Adrenal gland (tissue), 9 donors: ENCODE measurements at regions not wholly inside any gene's neighbourhood (a gene's known extent, or its start where the extent isn't known, plus 50 kb on each side); places are given as distances from the start of the nearest gene placed in this dataset.

ENCODE experiments used
- DNase-seq, 7 donors: peaks; one replicate each; pipeline ENCODE4 v3.0.0-alpha.2; 2019 to 2020
- H3K27ac ChIP-seq, 5 donors: fragments of 200-600 bp; sonication (generic) in 4 of 5; 1 replicate in 3 of 5; 2 replicates in 2 of 5; pipeline versions ENCODE4 v1.5.1 to v1.8.0; 2016 to 2020; ENCODE audit warnings: mild to moderate bottlenecking in 1 of 5
- H3K27me3 ChIP-seq: fragments of 200-600 bp; 2 replicates; pipeline ENCODE4 v1.8.0; 2021
- H3K36me3 ChIP-seq, 2 donors: fragments of 200-600 bp; replicated peaks in 1 of 2; 1 replicate in 1 of 2; 2 replicates in 1 of 2; pipeline versions ENCODE4 v1.5.1 to v1.8.0; 2018 to 2022
- H3K4me1 ChIP-seq, 2 donors: fragments of 200-600 bp; replicated peaks in 1 of 2; 1 replicate in 1 of 2; 2 replicates in 1 of 2; pipeline versions ENCODE4 v1.5.1 to v1.8.0; 2018 to 2021
- H3K4me3 ChIP-seq, 4 donors: fragments of 200-600 bp; sonication (generic) in 3 of 4; one replicate each; pipeline ENCODE4 v1.5.1; 2016 to 2018
- H3K9me3 ChIP-seq, 3 donors: fragments of 200-600 bp; sonication (generic) in 1 of 3; replicated peaks in 1 of 3; 1 replicate in 2 of 3; 2 replicates in 1 of 3; pipeline versions ENCODE4 v1.5.1 to v1.8.0; 2016 to 2021
- CTCF ChIP-seq, 6 experiments: fragments of 450-650 bp in 4 of 6; fragments of 200-600 bp in 2 of 6; sonication (generic) in 1 of 6; IDR thresholded peaks; 1 replicate in 5 of 6; 2 replicates in 1 of 6; pipeline versions ENCODE4 v1.5.1 to v1.8.0; 2016 to 2021; ENCODE audit warnings: antibody characterized with exemption in 6 of 6, mild to moderate bottlenecking in 2 of 6, moderate library complexity in 1 of 6
- POLR2A ChIP-seq, 2 donors: fragments of 450-650 bp; IDR thresholded peaks; one replicate each; pipeline ENCODE4 v1.6.1; 2017; ENCODE audit warnings: antibody characterized with exemption in 2 of 2, mild to moderate bottlenecking in 2 of 2, moderate library complexity in 1 of 2
- WGBS, 4 donors: extraction: QIAGEN DNeasy Blood & Tissue Kit in 2 of 4; methylation state at CpG; one replicate each; pipeline versions ENCODE4 v1.1.5 to v1.1.7; 2013 to 2017; 5-methylcytosine and 5-hydroxymethylcytosine counted together
- intact Hi-C, 2 donors: fragments of 100-400 bp; cut with DNase I; formaldehyde crosslinking; loops; one replicate each; pipeline versions ENCODE4 v1.14.1 to v1.15.0; 2022 to 2023
- donor health status: healthy with polysubstance abuse.
- donor health status: Bipolar disorder and iron deficiency.
- donor health status: DM: yes; HTN: yes; CAD: no.
- donor health status: DM: no; HTN: no; CAD: no.
- donor health status: DM: no; HTN: no; CAD: no.

DNA sequence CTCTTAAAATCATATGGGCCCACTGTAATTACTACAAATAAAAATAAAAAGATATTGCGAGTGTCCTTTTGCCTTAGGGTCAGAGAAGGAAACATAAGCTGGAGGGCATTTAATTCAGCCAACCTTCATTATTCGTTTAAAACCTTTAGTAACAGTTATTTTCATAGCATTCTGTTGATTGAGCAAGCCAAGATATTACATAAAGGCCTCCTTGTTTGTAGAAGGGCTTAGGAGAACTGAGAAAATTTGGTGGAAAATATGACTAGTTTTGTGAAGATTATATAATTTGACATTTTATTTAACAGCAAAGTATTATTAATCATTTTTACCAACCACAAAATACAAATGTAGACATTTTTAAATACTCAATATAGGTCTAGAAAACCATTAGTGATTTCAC, 62.2 kb downstream of the COX7C start:
- Histone ChIP-seq H3K36me3 (no peaks in the 10 kb centered on the region), H3K9me3 (no peaks in the 10 kb centered on the region), H3K4me3 (no peak overlapping the region), H3K27me3 (no peaks in the 10 kb centered on the region), H3K27ac (no peak overlapping the region), H3K4me1 (no peaks in the 10 kb centered on the region)
- TF ChIP-seq CTCF (IDR thresholded peaks at IDR 0.05) = no peak
- no peak for TF ChIP-seq POLR2A (IDR thresholded peaks at IDR 0.05)
- DNase-seq = no peak
- intact Hi-C loops = no loop called here
- 49 to 66% (median 60%) methylated on average over 2 of the region's 2 CpGs for WGBS, 4 donors

DNA sequence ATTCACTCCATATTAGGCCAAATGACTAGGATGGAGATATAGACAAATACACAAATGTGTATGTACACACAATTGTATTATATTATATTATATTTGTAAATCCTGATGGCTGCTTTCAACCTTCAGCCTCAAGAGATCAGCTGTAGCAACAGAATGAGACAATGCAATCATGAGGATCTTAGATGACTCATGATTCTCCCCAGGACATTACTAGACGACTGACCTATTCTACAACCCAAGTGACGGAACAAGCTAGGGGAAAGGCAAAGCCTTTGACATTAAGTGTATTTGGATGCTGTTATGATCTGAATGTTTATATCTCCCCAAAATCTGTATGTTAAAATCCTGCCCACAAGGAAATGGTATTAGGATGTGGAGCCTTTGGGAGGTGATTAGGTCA, 66.5 kb downstream of the COX7C start:
- WGBS, 4 donors = 56 to 71% (median 59%) methylated on average over 2 of the region's 2 CpGs
- H3K4me3 ChIP-seq = no peak overlapping the region
- intact Hi-C loops = no loop called here
- H3K4me1 ChIP-seq = no peaks in the 10 kb centered on the region
- TF ChIP-seq CTCF (IDR thresholded peaks at IDR 0.05) (no peak), POLR2A (IDR thresholded peaks at IDR 0.05) (no peak)
- no peaks in the 10 kb centered on the region for H3K27me3 ChIP-seq
- H3K27ac ChIP-seq = no peak overlapping the region
- no peaks in the 10 kb centered on the region for H3K36me3 ChIP-seq
- DNase-seq = no peak
- H3K9me3 ChIP-seq = no peaks in the 10 kb centered on the region

- Histone ChIP-seq H3K4me3 (no peak overlapping the region), H3K4me1 (no peaks in the 10 kb centered on the region), H3K36me3 (no peaks in the 10 kb centered on the region), H3K9me3 (no peaks in the 10 kb centered on the region), H3K27ac (no peak overlapping the region), H3K27me3 (no peaks in the 10 kb centered on the region)
- WGBS, 4 donors = 33 to 53% (median 42%) methylated on average over 1 of the region's 1 CpG
- no peak for TF ChIP-seq CTCF (IDR thresholded peaks at IDR 0.05)
- TF ChIP-seq POLR2A (IDR thresholded peaks at IDR 0.05) = no peak
- intact Hi-C loops = no loop called here
- DNase-seq = no peak
Observed at GRCh38 chr5:86686046-86686445, 68.3 kb downstream of the COX7C start.

- Histone ChIP-seq H3K36me3 (no peaks in the 10 kb centered on the region), H3K27me3 (no peaks in the 10 kb centered on the region), H3K4me3 (no peak overlapping the region), H3K9me3 (no peaks in the 10 kb centered on the region), H3K4me1 (no peaks in the 10 kb centered on the region), H3K27ac (no peak overlapping the region)
- intact Hi-C loops = no loop called here
- 67 to 82% (median 75%) methylated on average over 2 of the region's 2 CpGs for WGBS, 4 donors
- no peak for TF ChIP-seq POLR2A (IDR thresholded peaks at IDR 0.05)
- no peak for DNase-seq
Observed at GRCh38 chr5:86688406-86688805, 70.7 kb downstream of the COX7C start.

DNA sequence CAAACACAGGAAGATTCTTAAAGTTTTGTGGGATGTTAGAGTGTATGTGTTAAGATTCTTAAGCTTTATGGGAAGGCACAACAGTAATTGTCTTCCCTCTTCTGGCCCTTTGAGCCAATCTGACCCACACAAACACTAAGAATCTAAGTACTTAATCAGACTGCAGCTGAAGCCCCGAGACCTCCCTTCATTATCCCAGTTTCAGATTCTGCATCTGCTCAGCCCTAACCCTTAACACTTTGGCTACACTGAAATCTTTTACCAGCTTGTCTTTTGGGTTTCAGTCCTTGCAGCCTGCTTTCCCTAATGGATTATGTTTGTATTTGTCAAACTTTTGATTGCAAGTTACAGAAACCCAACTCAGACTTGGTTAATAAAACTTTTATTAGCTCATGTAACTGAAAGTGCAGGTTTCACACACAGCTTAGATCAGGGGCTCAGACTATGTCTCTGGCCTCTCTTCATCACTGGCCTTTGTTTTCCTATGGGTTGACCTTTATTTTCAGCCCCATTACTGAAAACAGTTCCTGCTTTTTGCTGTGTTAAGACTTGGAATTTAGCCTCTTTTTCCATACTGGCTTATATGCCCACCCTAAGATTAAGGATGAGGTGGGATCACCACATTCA, 71.5 kb downstream of the COX7C start:
- Histone ChIP-seq H3K27ac (no peak overlapping the region), H3K27me3 (no peaks in the 10 kb centered on the region), H3K9me3 (no peaks in the 10 kb centered on the region), H3K36me3 (no peaks in the 10 kb centered on the region), H3K4me3 (no peak overlapping the region), H3K4me1 (no peaks in the 10 kb centered on the region)
- DNase-seq = no peak
- TF ChIP-seq CTCF (IDR thresholded peaks at IDR 0.05) (no peak), POLR2A (IDR thresholded peaks at IDR 0.05) (no peak)
- 71 to 90% (median 83%) methylated on average over 1 of the region's 1 CpG for WGBS, 4 donors
- intact Hi-C loops = no loop called here
